NCI-H446 (cell line): ENCODE measurements at regions not wholly inside any gene's neighbourhood (a gene's known extent, or its start where the extent isn't known, plus 50 kb on each side); places are given as distances from the start of the nearest gene placed in this dataset.

Source experiments
- DNase-seq, 2 experiments: peaks; one replicate each; lab custom pipeline; 2025; lab: John Stamatoyannopoulos, UW

GRCh38 chr16:86018487-86018886 is 119.5 kb downstream of the IRF8 start:
- no peak for DNase-seq

GRCh38 chr16:86018941-86019340 is 120.0 kb downstream of the IRF8 start:
- DNase-seq = no peak

- DNase-seq = no peak
Observed at GRCh38 chr16:86019446-86020047, 120.6 kb downstream of the IRF8 start.

- DNase-seq = no peak
Observed at GRCh38 chr16:86020971-86021370, 122.0 kb downstream of the IRF8 start.

- DNase-seq = no peak
Observed at GRCh38 chr16:86022381-86022960, 123.5 kb downstream of the IRF8 start.

- DNase-seq = no peak
Observed at GRCh38 chr16:86024210-86024609, 125.2 kb downstream of the IRF8 start.

GRCh38 chr16:86025706-86026105 is 126.7 kb downstream of the IRF8 start:
- DNase-seq = no peak

- DNase-seq = no peak
Observed at GRCh38 chr16:86026171-86026910, 127.4 kb downstream of the IRF8 start.

GRCh38 chr16:86026916-86027315 is 128.0 kb downstream of the IRF8 start:
- DNase-seq = no peak

GRCh38 chr16:86027373-86028126 is 128.6 kb downstream of the IRF8 start:
- DNase-seq = no peak

- DNase-seq = no peak
Observed at GRCh38 chr16:86029131-86029741, 130.3 kb downstream of the IRF8 start.

- DNase-seq = no peak
Observed at GRCh38 chr16:86030116-86030515, 131.2 kb downstream of the IRF8 start.

GRCh38 chr16:86031141-86031678 is 132.2 kb downstream of the IRF8 start:
- DNase-seq = no peak

- no peak for DNase-seq
Observed at GRCh38 chr16:86033016-86033474, 134.1 kb downstream of the IRF8 start.

- no peak for DNase-seq
Observed at GRCh38 chr16:86033971-86034370, 135.0 kb downstream of the IRF8 start.

- DNase-seq = no peak
Observed at GRCh38 chr16:86034421-86034919, 135.5 kb downstream of the IRF8 start.

GRCh38 chr16:86035906-86036305 is 136.9 kb downstream of the IRF8 start:
- no peak for DNase-seq

- no peak for DNase-seq
Observed at GRCh38 chr16:86037999-86038925, 139.3 kb downstream of the IRF8 start.

GRCh38 chr16:86038926-86039310 is 140.0 kb downstream of the IRF8 start:
- no peak for DNase-seq

- no peak for DNase-seq
Observed at GRCh38 chr16:86039606-86040005, 140.6 kb downstream of the IRF8 start.

GRCh38 chr16:86040496-86040895 is 141.5 kb downstream of the IRF8 start:
- DNase-seq = no peak
